GM12864 (cell line): ENCODE measurements at regions not wholly inside any gene's neighbourhood (a gene's known extent, or its start where the extent isn't known, plus 50 kb on each side); places are given as distances from the start of the nearest gene placed in this dataset.
A peak's percentile ranks its signal among the peaks of the same experiment; 100 is the strongest.

ENCODE experiments used
- DNase-seq: peaks from one replicate; pipeline ENCODE4 v3.0.0-alpha.2; 2011; ENCODE audit warnings: low read depth
- H3K4me3 ChIP-seq: 2 replicates; pipeline ENCODE4 v1.5.1; 2011; ENCODE audit warnings: mild to moderate bottlenecking, low read depth, low read length, control low read depth
- TF ChIP-seq, protein P1 (sequence below): IDR thresholded peaks from 2 replicates; pipeline ENCODE4 v1.5.1; 2011; ENCODE audit warnings: low read depth, mild to moderate bottlenecking, moderate library complexity, low read length, control low read depth, inconsistent platforms; ENCODE audit errors: missing control alignments

DNA sequence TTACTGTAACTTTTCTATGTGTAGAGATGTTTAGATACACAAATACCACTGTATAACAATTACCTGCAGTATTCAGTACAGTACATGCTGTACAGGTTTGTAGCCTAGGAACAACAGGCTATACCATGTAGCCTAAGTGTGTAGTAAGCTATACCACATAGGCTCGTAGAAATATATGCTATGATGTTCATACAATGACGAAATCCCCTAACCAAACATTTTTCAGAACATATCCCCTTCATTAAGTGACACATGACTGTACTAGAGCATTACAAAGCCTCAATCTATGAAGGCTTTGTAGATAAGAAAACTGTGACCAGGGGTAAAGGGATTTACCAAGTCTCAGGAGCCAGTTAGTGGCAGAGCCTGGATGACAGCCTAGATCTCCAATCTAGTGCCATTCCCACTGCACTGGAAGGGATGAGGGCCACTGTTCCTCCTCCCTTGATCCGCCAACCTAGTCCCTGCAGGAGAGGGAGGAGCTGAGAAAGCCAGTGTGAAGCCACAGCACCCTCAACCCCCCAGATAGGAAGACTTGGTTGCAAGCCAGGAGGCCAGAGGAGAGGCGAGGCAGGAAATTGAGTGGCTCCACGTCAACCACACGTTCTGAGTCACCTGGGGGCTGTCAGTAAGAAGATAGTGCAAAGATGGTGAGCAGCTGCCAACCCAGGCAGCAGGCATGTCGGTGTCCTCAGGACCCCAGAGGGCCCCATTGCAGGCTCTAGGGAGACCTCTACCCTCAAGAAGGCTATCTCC, 227.7 kb downstream of the BCOR start:
- no peak for DNase-seq
- TF ChIP-seq, protein P1, sequence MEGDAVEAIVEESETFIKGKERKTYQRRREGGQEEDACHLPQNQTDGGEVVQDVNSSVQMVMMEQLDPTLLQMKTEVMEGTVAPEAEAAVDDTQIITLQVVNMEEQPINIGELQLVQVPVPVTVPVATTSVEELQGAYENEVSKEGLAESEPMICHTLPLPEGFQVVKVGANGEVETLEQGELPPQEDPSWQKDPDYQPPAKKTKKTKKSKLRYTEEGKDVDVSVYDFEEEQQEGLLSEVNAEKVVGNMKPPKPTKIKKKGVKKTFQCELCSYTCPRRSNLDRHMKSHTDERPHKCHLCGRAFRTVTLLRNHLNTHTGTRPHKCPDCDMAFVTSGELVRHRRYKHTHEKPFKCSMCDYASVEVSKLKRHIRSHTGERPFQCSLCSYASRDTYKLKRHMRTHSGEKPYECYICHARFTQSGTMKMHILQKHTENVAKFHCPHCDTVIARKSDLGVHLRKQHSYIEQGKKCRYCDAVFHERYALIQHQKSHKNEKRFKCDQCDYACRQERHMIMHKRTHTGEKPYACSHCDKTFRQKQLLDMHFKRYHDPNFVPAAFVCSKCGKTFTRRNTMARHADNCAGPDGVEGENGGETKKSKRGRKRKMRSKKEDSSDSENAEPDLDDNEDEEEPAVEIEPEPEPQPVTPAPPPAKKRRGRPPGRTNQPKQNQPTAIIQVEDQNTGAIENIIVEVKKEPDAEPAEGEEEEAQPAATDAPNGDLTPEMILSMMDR, result no peak
- H3K4me3 ChIP-seq, result no peak overlapping the region

DNA sequence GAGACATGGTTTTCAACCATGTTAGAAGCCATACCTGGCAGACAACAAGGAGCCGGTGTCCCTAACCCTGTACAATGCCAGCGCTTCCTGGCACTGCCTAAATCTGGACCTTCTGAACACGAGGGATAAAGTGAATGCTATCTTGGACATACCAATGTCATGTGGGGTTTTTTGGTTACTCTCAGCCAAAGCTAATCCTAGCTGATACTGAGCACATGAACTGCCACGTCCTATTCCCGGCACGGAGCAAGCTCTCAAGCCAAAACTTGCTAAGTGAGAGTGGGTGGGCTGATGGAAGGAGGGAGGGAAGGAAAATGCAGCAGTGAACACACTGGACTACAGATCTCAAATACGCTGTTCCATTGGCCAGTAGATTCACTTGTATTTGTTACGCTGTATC, 226.1 kb downstream of the BCOR start:
- TF ChIP-seq, protein P1, result no peak
- no peak for DNase-seq
- H3K4me3 ChIP-seq, result no peak overlapping the region

DNA sequence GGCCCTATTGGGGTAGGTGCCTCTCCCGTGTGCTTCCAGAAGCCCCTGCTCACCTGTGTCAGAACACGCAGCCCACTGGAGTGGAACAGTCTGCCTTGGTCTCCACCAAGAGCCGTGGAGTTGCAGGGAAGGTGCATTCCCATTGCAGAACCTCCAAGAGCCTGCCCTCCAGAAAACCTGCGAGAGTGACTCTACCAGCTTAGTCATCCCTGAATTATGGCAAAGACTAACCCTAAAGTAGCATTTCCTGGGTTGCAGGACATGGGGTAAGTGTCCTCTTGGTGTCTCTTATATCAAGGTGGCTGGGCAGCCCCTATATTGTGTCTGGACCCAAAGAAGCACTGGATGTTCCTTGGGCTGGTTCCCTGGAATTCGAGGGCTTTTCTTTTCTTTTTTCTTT, 224.6 kb downstream of the BCOR start:
- no peak for DNase-seq
- TF ChIP-seq, protein P1, result no peak
- H3K4me3 ChIP-seq, result no peak overlapping the region

DNA sequence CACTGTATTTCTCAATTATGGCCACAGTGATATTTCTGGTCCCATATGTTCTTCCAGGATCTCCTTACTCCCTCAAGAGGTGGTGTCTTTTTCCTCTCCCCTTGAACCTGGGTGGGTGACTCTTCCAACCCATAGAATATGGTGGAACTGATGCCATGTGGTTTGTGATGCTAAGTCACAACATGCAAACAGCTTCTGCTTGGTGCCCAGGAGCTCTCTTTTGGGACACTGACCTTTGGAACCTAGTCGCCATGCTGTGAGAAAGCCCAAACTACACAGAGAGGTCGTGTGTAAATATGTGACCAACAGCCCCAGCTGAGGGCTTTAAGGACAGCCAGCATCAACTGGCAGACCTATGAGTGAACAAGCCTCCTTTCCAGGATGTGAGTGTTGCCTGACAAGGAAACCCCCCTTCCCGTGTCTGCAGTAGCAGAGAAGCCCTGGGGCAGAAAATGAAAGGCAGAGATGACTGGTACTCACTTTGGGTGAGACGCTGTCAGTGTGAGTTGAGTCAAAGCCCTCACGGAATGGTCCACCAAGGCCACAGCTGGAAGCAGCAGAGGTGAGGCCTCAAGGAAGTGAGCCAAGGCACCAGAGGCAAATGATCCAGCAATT, 223.4 kb downstream of the BCOR start:
- DNase-seq, result peak; percentile 82
- TF ChIP-seq, protein P1, result no peak
- no peak overlapping the region for H3K4me3 ChIP-seq

DNA sequence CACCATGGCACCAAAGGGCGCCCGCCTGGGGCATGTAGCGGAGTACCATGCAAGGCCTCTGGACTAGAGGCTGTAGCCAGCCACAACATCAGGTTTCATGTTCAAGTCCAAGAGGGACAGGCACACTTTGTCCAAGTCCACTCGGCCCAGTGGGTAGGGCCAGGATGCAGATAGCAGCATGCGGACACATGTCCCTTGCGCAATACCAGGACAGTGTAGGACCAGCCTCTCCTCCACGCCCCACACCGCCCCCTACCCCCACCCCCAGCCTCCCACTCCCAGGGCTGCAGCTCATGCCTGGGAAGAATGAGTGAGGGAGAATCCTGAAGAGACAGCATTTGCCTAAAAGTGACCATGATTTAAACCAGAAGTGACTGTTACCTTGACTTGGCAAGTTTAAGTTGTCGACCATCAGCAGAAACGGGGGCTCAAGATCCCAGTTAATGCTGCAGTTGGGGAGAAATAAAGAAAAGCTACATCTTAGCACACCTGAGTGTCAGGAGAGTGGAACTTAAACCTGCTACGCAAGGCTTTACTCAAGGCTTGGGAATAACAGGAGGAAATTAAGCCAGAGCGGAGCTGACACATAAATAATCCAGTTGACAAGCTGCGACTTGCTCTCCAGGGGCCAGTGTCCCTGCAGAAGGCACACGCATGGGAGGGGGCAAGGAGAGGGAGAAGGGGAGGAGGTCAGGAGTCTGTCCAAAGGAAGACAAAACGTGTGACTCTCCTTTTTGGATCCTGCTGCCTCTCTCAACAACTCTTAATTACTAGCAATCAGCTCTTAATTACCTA, 221.7 kb downstream of the BCOR start:
- no peak overlapping the region for H3K4me3 ChIP-seq
- no peak for DNase-seq
- TF ChIP-seq, protein P1, result no peak

DNA sequence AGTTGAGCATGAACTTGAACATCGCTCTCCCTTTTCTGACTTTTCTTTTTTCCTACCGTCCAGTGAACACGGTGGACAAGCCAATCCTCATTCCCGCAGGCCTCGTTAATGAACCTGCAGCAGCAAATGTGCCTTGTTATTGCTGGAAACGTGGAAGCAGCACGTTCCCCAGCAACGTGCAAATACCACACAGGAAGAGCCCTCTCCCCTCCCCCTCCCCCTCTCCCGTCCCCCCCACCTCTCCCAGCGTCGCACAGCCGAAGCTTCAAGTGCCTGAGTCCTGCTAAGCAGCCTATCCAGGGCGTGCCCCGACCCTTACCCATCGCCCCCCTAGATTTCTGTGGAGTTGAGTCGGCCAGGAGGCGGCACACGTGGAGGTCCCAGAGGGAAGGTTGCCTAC, 219.9 kb downstream of the BCOR start:
- TF ChIP-seq, protein P1, result no peak
- DNase-seq, result no peak
- H3K4me3 ChIP-seq, result no peak overlapping the region
